ENCODE measurements at regions not wholly inside any gene's neighbourhood (a gene's known extent, or its start where the extent isn't known, plus 50 kb on each side); places are given as distances from the start of the nearest gene placed in this dataset.

DNA sequence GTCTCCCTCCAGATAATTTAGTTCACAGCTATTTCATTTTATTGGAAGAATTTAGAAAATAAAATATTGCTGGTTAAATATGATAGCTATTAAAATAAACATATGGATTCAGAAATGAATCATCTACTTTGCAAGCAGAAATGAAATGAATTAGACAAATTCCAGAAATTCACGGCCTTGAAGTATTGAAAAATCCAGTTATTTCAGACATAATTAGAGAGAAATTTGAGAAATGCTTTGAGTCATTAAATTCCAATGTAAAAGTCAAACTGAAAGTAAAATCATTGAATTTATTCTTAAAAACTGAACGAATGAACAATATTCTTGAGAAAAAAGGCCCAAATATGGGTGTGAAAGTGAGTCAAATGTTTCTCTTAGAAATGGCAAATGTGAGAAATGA lies 632.6 kb upstream of the EDIL3 start:
- TF ChIP-seq, protein P1, sequence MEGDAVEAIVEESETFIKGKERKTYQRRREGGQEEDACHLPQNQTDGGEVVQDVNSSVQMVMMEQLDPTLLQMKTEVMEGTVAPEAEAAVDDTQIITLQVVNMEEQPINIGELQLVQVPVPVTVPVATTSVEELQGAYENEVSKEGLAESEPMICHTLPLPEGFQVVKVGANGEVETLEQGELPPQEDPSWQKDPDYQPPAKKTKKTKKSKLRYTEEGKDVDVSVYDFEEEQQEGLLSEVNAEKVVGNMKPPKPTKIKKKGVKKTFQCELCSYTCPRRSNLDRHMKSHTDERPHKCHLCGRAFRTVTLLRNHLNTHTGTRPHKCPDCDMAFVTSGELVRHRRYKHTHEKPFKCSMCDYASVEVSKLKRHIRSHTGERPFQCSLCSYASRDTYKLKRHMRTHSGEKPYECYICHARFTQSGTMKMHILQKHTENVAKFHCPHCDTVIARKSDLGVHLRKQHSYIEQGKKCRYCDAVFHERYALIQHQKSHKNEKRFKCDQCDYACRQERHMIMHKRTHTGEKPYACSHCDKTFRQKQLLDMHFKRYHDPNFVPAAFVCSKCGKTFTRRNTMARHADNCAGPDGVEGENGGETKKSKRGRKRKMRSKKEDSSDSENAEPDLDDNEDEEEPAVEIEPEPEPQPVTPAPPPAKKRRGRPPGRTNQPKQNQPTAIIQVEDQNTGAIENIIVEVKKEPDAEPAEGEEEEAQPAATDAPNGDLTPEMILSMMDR (conservative IDR thresholded peaks at IDR 0.05; ENCODE audit: low read depth, low read length), result no peak
- no peak for TF ChIP-seq EZH2 (IDR thresholded peaks at IDR 0.05; ENCODE audit: borderline replicate concordance, low read depth, low read length, poor library complexity, severe bottlenecking)

Data from A673 (cell line).